Caco-2 (cell line): ENCODE measurements at regions not wholly inside any gene's neighbourhood (a gene's known extent, or its start where the extent isn't known, plus 50 kb on each side); places are given as distances from the start of the nearest gene placed in this dataset.

Experiments used
- BruUV-seq: library from RNA; stranded (reverse); fragments of 400-500 nt; replicated peaks from 2 replicates; lab custom pipeline; 2021; lab: Mats Ljungman, UMichigan
- CTCF ChIA-PET: fragments of 300-600 bp; sonication (Branson Sonifier 250); formaldehyde crosslinking; loops from one replicate; lab custom pipeline; 2022; ENCODE audit warnings: antibody characterized with exemption; lab: Charles Lee
- POLR2A ChIA-PET: fragments of 300-600 bp; sonication (Branson Sonifier 250); formaldehyde crosslinking; loops from one replicate; lab custom pipeline; 2022; ENCODE audit warnings: antibody characterized with exemption; lab: Charles Lee
- DNase-seq, 2 experiments: peaks; one replicate each; pipeline versions ENCODE4 v3.0.0 to v3.0.0-alpha.2; 2020 to 2022
- H3K27me3 ChIP-seq: replicated peaks from 2 replicates; pipeline ENCODE4 v1.6.0; 2011; ENCODE audit warnings: low read length; ENCODE audit not compliant: control insufficient read depth, insufficient read depth
- H3K36me3 ChIP-seq: 2 replicates; pipeline ENCODE4 v1.5.1; 2011; ENCODE audit warnings: low read length; ENCODE audit not compliant: control insufficient read depth, insufficient read depth
- H3K4me1 ChIP-seq: fragments of 250-450 bp; sonication (Bioruptor Pico); 2 replicates; pipeline ENCODE4 v1.5.1; 2020; ENCODE audit warnings: mild to moderate bottlenecking
- H3K4me3 ChIP-seq: 2 replicates; pipeline ENCODE4 v1.5.1; 2011; ENCODE audit warnings: low read depth, mild to moderate bottlenecking, control low read depth, low read length
- H3K9me3 ChIP-seq: fragments of 250-450 bp; sonication (Bioruptor Pico); 2 replicates; pipeline ENCODE4 v1.5.1; 2020; ENCODE audit warnings: mild to moderate bottlenecking, moderate library complexity
- H3K27ac Mint-ChIP-seq: one replicate; pipeline ENCODE4 v1.8.0; 2022; ENCODE audit warnings: mixed read lengths; ENCODE audit not compliant: unreplicated experiment
- H3K27me3 Mint-ChIP-seq: one replicate; pipeline ENCODE4 v1.8.0; 2022; ENCODE audit warnings: mixed read lengths; ENCODE audit not compliant: insufficient read depth, unreplicated experiment
- H3K36me3 Mint-ChIP-seq: one replicate; pipeline ENCODE4 v1.8.0; 2022; ENCODE audit warnings: mild to moderate bottlenecking, mixed read lengths; ENCODE audit not compliant: insufficient read depth, unreplicated experiment
- H3K4me1 Mint-ChIP-seq: one replicate; pipeline ENCODE4 v1.8.0; 2022; ENCODE audit warnings: low read depth, mixed read lengths; ENCODE audit not compliant: unreplicated experiment
- H3K4me3 Mint-ChIP-seq: one replicate; pipeline ENCODE4 v1.8.0; 2022; ENCODE audit warnings: mild to moderate bottlenecking, moderate library complexity, mixed read lengths; ENCODE audit not compliant: unreplicated experiment
- H3K9me3 Mint-ChIP-seq: one replicate; pipeline ENCODE4 v1.8.0; 2022; ENCODE audit warnings: mixed read lengths; ENCODE audit not compliant: unreplicated experiment
- intact Hi-C: fragments of 100-400 bp; cut with micrococcal nuclease; formaldehyde crosslinking; loops from one replicate; pipeline ENCODE4 v1.10.0; 2022; ENCODE audit not compliant: unreplicated experiment
- TF ChIP-seq, protein P1 (sequence below), 2 experiments: fragments of 200-600 bp in 1 of 2; IDR thresholded peaks; 1 replicate in 1 of 2; 2 replicates in 1 of 2; pipeline versions ENCODE4 v1.5.1 to v1.8.0; 2011 to 2022; ENCODE audit warnings: antibody characterized with exemption in 1 of 2, control low read depth in 1 of 2, inconsistent platforms in 1 of 2, low read depth in 1 of 2, low read length in 1 of 2, mild to moderate bottlenecking in 1 of 2, moderate library complexity in 1 of 2; ENCODE audit not compliant: insufficient read depth in 1 of 2, severe bottlenecking in 1 of 2, unreplicated experiment in 1 of 2

DNA sequence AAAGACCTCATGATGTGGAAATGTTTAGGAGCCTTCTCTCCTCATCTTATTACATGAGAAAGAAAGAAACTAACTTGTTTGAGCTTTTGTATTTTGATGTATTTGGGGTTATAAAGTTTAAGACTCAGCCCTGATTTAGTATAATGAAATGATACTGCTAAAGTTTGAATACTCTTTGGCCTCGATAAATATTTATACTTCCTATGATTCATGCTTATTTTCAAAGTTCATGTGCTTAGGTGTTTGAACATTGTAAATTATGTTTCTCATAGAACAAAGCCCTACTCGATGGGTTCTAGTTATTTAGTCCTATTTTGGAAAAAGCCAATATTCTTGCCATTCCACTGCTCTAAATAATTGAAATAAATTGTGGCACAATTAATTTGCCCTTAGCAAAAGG, 303.2 kb downstream of the ZWINT start:
- Mint-ChIP-seq H3K4me1 (no peaks in the 10 kb centered on the region), H3K27me3 (no peaks in the 10 kb centered on the region), H3K36me3 (no peaks in the 10 kb centered on the region), H3K27ac (no peak overlapping the region), H3K4me3 (no peak overlapping the region), H3K9me3 (peaks cover 6% of the 10 kb centered on the region)
- ChIA-PET POLR2A (no interaction called here), CTCF (no interaction called here)
- intact Hi-C loops, result no loop called here
- DNase-seq, result no peak
- Histone ChIP-seq H3K4me3 (no peak overlapping the region), H3K36me3 (no peaks in the 10 kb centered on the region), H3K4me1 (no peaks in the 10 kb centered on the region), H3K9me3 (no peaks in the 10 kb centered on the region; the same call in none of the 2 replicates), H3K27me3 (no peaks in the 10 kb centered on the region)
- TF ChIP-seq, protein P1, sequence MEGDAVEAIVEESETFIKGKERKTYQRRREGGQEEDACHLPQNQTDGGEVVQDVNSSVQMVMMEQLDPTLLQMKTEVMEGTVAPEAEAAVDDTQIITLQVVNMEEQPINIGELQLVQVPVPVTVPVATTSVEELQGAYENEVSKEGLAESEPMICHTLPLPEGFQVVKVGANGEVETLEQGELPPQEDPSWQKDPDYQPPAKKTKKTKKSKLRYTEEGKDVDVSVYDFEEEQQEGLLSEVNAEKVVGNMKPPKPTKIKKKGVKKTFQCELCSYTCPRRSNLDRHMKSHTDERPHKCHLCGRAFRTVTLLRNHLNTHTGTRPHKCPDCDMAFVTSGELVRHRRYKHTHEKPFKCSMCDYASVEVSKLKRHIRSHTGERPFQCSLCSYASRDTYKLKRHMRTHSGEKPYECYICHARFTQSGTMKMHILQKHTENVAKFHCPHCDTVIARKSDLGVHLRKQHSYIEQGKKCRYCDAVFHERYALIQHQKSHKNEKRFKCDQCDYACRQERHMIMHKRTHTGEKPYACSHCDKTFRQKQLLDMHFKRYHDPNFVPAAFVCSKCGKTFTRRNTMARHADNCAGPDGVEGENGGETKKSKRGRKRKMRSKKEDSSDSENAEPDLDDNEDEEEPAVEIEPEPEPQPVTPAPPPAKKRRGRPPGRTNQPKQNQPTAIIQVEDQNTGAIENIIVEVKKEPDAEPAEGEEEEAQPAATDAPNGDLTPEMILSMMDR (IDR thresholded peaks at IDR 0.05; ENCODE audit: insufficient read depth in 1 of 2, low read depth in 1 of 2, low read length in 1 of 2, severe bottlenecking in 1 of 2, unreplicated experiment in 1 of 2), result no peak
- no TSS peak for BruUV-seq

DNA sequence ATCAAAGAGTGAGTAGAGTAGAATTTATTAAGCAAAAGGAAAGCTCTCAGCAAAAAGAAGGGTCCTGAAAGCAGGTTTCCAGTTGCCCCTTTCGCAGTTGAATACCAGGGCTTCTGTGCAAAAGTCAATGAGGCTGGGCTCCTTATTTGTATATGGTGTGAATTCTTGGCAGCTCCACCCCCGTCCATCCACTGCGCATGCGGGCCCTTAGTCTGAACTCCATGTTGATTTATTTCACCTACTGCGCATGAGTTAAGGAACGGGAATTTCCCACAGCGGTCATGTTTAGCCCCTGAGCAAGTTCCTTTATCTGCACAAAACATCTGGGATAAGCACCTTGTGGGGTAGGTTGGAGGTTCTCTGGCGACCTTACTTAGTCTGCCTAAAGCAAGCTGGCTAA, 325.6 kb downstream of the ZWINT start:
- no peak overlapping the region for H3K27ac Mint-ChIP-seq
- no peaks in the 10 kb centered on the region for H3K36me3 ChIP-seq
- no peaks in the 10 kb centered on the region for H3K27me3 ChIP-seq
- ChIA-PET POLR2A (no interaction called here), CTCF (interaction anchor here (0.6 kb wide), 1 partner anchor 1622 kb away, joined by 3 read pairs; no protein-coding TSS in a partner anchor)
- no peaks in the 10 kb centered on the region for H3K9me3 Mint-ChIP-seq
- TF ChIP-seq, protein P1 (IDR thresholded peaks at IDR 0.05; ENCODE audit: insufficient read depth in 1 of 2, low read depth in 1 of 2, low read length in 1 of 2, severe bottlenecking in 1 of 2, unreplicated experiment in 1 of 2), result no peak
- no peaks in the 10 kb centered on the region for H3K27me3 Mint-ChIP-seq
- peaks cover 6% of the 10 kb centered on the region; the same call in 1 of the 2 replicates for H3K4me1 ChIP-seq
- no peak overlapping the region for H3K4me3 Mint-ChIP-seq
- no TSS peak for BruUV-seq
- intact Hi-C loops, result no loop called here
- no peak for DNase-seq
- H3K4me3 ChIP-seq, result no peak overlapping the region
- no peaks in the 10 kb centered on the region for H3K36me3 Mint-ChIP-seq
- peaks cover 12% of the 10 kb centered on the region for H3K4me1 Mint-ChIP-seq
- no peaks in the 10 kb centered on the region for H3K9me3 ChIP-seq

DNA sequence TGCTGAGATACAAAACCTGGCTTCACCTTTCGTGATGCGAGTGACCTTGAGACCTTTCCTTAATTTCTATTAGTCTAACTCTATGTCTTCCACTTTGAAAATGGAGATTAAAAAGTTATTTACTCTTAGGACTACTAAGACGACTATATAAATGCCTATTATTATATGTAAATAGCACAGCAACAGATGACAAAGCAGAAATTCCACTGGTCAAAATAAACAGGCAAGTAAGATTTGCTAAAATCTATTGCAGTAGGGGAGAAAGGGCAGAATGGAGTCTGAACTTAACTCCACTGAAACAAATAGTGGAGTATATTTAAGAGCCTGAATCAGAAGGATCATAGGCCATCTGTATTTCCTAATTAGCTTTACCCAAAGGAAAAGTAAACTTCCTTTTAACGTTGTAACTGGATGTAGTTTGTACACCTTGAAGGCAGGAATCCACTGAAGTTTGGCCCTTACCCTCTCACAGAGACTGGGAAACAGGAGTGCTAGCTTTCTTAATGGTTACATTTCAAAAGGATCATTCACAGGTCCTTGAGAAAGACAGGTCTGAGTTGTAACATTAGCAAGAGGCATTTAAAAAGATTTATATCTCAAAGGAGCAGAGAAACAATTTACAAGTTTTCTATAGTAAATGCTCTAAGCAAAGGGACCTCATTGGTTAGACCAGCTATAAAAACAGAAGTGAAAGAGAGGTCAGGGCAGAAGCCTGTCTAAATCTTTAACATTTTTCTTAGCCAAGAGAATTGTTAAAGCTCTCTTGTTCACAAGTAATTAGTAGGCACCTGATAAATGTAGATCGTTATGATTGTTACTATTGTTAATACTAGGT, 332.5 kb downstream of the ZWINT start:
- CTCF ChIA-PET, result no interaction called here
- TF ChIP-seq, protein P1 (IDR thresholded peaks at IDR 0.05; ENCODE audit: insufficient read depth in 1 of 2, low read depth in 1 of 2, low read length in 1 of 2, severe bottlenecking in 1 of 2, unreplicated experiment in 1 of 2), result no peak
- no TSS peak for BruUV-seq
- Mint-ChIP-seq H3K4me3 (no peak overlapping the region), H3K9me3 (no peaks in the 10 kb centered on the region), H3K27ac (no peak overlapping the region), H3K4me1 (peaks cover 7% of the 10 kb centered on the region), H3K36me3 (no peaks in the 10 kb centered on the region), H3K27me3 (no peaks in the 10 kb centered on the region)
- no peaks in the 10 kb centered on the region for H3K36me3 ChIP-seq
- POLR2A ChIA-PET, result no interaction called here
- intact Hi-C loops, result no loop called here
- H3K4me1 ChIP-seq, result no peaks in the 10 kb centered on the region
- no peaks in the 10 kb centered on the region for H3K9me3 ChIP-seq
- H3K27me3 ChIP-seq, result no peaks in the 10 kb centered on the region
- no peak overlapping the region for H3K4me3 ChIP-seq
- no peak for DNase-seq
